ENCODE measurements at regions not wholly inside any gene's neighbourhood (a gene's known extent, or its start where the extent isn't known, plus 50 kb on each side); places are given as distances from the start of the nearest gene placed in this dataset.

- Histone ChIP-seq H3K4me2 (ENCODE audit: control insufficient read depth, insufficient read depth) (no peak overlapping the region), H3K4me1 (ENCODE audit: control insufficient read depth, insufficient read depth, low read length) (no peaks in the 10 kb centered on the region), H3K9ac (ENCODE audit: control insufficient read depth, insufficient read depth, low read length) (no peak overlapping the region), H4K20me1 (ENCODE audit: control insufficient read depth, insufficient read depth) (no peaks in the 10 kb centered on the region), H3K79me2 (ENCODE audit: control insufficient read depth, insufficient read depth, low read length) (no peaks in the 10 kb centered on the region), H3K4me3 (no peak overlapping the region), H3K9me3 (replicated peaks; ENCODE audit: control insufficient read depth, insufficient read depth, low read length) (no peaks in the 10 kb centered on the region; the same call in 2 of the 3 replicates), H3K36me3 (ENCODE audit: control insufficient read depth in 2 of 2, insufficient read depth in 2 of 2, low read length in 1 of 2) (no peaks in the 10 kb centered on the region), H2AFZ (ENCODE audit: control insufficient read depth, low read depth, low read length) (no peak overlapping the region), H3K27me3 (replicated peaks in 1 of 2; ENCODE audit: control insufficient read depth in 2 of 2, insufficient read depth in 2 of 2, low read length in 1 of 2) (no peaks in the 10 kb centered on the region), H3K27ac (ENCODE audit: control insufficient read depth, insufficient read depth) (no peak overlapping the region)
- BruUV-seq (replicated peaks), result no TSS peak
- ChIA-PET CTCF (no interaction called here), POLR2A (no interaction called here), SMC1A (ENCODE audit: uncharacterized antibody, unreplicated experiment) (no interaction called here), RAD21 (ENCODE audit: unreplicated experiment) (no interaction called here)
- no peak for ATAC-seq
- DNase-seq (ENCODE audit: low read depth, low spot score), result no peak
- in situ Hi-C loops (cut with MboI) (no loop called here), intact Hi-C loops (cut with micrococcal nuclease; ENCODE audit: unreplicated experiment) (no loop called here)
- WGBS (ENCODE audit: insufficient coverage, insufficient replicate concordance, low lambda C conversion rate, missing lambda C conversion rate), result 55% methylated on average over 7 of the region's 7 CpGs
- TF ChIP-seq ZBTB40 (IDR thresholded peaks at IDR 0.05; ENCODE audit: borderline replicate concordance), result no peak
- TF ChIP-seq, protein P1, sequence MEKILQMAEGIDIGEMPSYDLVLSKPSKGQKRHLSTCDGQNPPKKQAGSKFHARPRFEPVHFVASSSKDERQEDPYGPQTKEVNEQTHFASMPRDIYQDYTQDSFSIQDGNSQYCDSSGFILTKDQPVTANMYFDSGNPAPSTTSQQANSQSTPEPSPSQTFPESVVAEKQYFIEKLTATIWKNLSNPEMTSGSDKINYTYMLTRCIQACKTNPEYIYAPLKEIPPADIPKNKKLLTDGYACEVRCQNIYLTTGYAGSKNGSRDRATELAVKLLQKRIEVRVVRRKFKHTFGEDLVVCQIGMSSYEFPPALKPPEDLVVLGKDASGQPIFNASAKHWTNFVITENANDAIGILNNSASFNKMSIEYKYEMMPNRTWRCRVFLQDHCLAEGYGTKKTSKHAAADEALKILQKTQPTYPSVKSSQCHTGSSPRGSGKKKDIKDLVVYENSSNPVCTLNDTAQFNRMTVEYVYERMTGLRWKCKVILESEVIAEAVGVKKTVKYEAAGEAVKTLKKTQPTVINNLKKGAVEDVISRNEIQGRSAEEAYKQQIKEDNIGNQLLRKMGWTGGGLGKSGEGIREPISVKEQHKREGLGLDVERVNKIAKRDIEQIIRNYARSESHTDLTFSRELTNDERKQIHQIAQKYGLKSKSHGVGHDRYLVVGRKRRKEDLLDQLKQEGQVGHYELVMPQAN (conservative IDR thresholded peaks at IDR 0.05), result no peak
- TF ChIP-seq TCF7 (IDR thresholded peaks at IDR 0.05; ENCODE audit: borderline replicate concordance), result no peak
- TF ChIP-seq PML (IDR thresholded peaks at IDR 0.05; ENCODE audit: low read length), result no peak
- no peak for TF ChIP-seq CTCF (IDR thresholded peaks at IDR 0.05 in 2 of 3, conservative IDR thresholded peaks at IDR 0.05 in 1 of 3; ENCODE audit: control insufficient read depth in 2 of 3, extremely low read depth in 1 of 3, insufficient read depth in 1 of 3, low read depth in 3 of 3, low read length in 3 of 3)
- no peak for TF ChIP-seq EP300 (IDR thresholded peaks at IDR 0.05; ENCODE audit: borderline replicate concordance in 1 of 2, control insufficient read depth in 1 of 2, low read depth in 2 of 2, low read length in 2 of 2)
- no peak for TF ChIP-seq POLR2AphosphoS2 (IDR thresholded peaks at IDR 0.05; ENCODE audit: low read depth, low read length)
- TF ChIP-seq FOS (IDR thresholded peaks at IDR 0.05; ENCODE audit: borderline replicate concordance, extremely low read depth, insufficient read length), result no peak
- TF ChIP-seq PAX5 (IDR thresholded peaks at IDR 0.05; ENCODE audit: borderline replicate concordance, low read depth, low read length), result no peak
- no peak for FAIRE-seq
These were observed 170.8 kb upstream of the RAI2 start for GRCh38 chrX:18031726-18032375.
